GF-D8 (cell line): ENCODE measurements at regions not wholly inside any gene's neighbourhood (a gene's known extent, or its start where the extent isn't known, plus 50 kb on each side); places are given as distances from the start of the nearest gene placed in this dataset.

Experiments
- DNase-seq: peaks from one replicate; lab custom pipeline; 2025; lab: John Stamatoyannopoulos, UW

GRCh38 chr5:3542769-3543168 is 52.9 kb upstream of the IRX1 start:
- no peak for DNase-seq

GRCh38 chr5:3542158-3542557 is 53.5 kb upstream of the IRX1 start:
- DNase-seq, result no peak

- DNase-seq, result no peak
These were observed 56.7 kb upstream of the IRX1 start for GRCh38 chr5:3538886-3539285.

- no peak for DNase-seq
These were observed 57.7 kb upstream of the IRX1 start for GRCh38 chr5:3537942-3538341.

- no peak for DNase-seq
These were observed 60.0 kb upstream of the IRX1 start for GRCh38 chr5:3535414-3536211.

- no peak for DNase-seq
These were observed 60.6 kb upstream of the IRX1 start for GRCh38 chr5:3534997-3535396.

- no peak for DNase-seq
These were observed 64.2 kb upstream of the IRX1 start for GRCh38 chr5:3531320-3531986.

- DNase-seq, result no peak
These were observed 65.4 kb upstream of the IRX1 start for GRCh38 chr5:3530251-3530650.

GRCh38 chr5:3526551-3527185 is 69.0 kb upstream of the IRX1 start:
- DNase-seq, result no peak

- no peak for DNase-seq
These were observed 73.1 kb upstream of the IRX1 start for GRCh38 chr5:3522491-3522890.

- DNase-seq, result no peak
These were observed 77.1 kb upstream of the IRX1 start for GRCh38 chr5:3518576-3518975.

GRCh38 chr5:3518051-3518450 is 77.6 kb upstream of the IRX1 start:
- no peak for DNase-seq

- no peak for DNase-seq
These were observed 78.3 kb upstream of the IRX1 start for GRCh38 chr5:3517348-3517747.

GRCh38 chr5:3512361-3513095 is 83.1 kb upstream of the IRX1 start:
- DNase-seq, result no peak

GRCh38 chr5:3511934-3512333 is 83.7 kb upstream of the IRX1 start:
- DNase-seq, result no peak

- DNase-seq, result no peak
These were observed 84.1 kb upstream of the IRX1 start for GRCh38 chr5:3511519-3511918.

- DNase-seq, result no peak
These were observed 84.8 kb upstream of the IRX1 start for GRCh38 chr5:3510642-3511417.

- DNase-seq, result no peak
These were observed 86.3 kb upstream of the IRX1 start for GRCh38 chr5:3509290-3509689.

GRCh38 chr5:3508395-3508794 is 87.2 kb upstream of the IRX1 start:
- no peak for DNase-seq

- DNase-seq, result no peak
These were observed 104.6 kb upstream of the IRX1 start for GRCh38 chr5:3490957-3491507.

GRCh38 chr5:3489239-3489843 is 106.3 kb upstream of the IRX1 start:
- no peak for DNase-seq
